H9 (cell line): ENCODE measurements at regions not wholly inside any gene's neighbourhood (a gene's known extent, or its start where the extent isn't known, plus 50 kb on each side); places are given as distances from the start of the nearest gene placed in this dataset.

ENCODE experiments used
- DNase-seq: peaks from one replicate; pipeline ENCODE4 v3.0.0-alpha.2; 2017
- H2AFZ ChIP-seq: one replicate; pipeline ENCODE4 v1.6.1; 2013; ENCODE audit warnings: mild to moderate bottlenecking, low read length, control low read depth, moderate library complexity
- H2AK5ac ChIP-seq: 2 replicates; pipeline ENCODE4 v1.6.1; 2013; ENCODE audit warnings: low read length, control low read depth, mixed read lengths; ENCODE audit not compliant: insufficient read length
- H2BK120ac ChIP-seq: one replicate; pipeline ENCODE4 v1.6.1; 2013; ENCODE audit warnings: low read depth, mild to moderate bottlenecking, low read length, control low read depth, inconsistent platforms; ENCODE audit not compliant: poor library complexity, severe bottlenecking
- H2BK12ac ChIP-seq: 2 replicates; pipeline ENCODE4 v1.6.1; 2013; ENCODE audit warnings: low read length, control low read depth, mixed read lengths, low read depth; ENCODE audit not compliant: insufficient read length
- H2BK15ac ChIP-seq: 2 replicates; pipeline ENCODE4 v1.6.1; 2013; ENCODE audit warnings: low read depth, low read length, control low read depth
- H2BK20ac ChIP-seq: one replicate; pipeline ENCODE4 v1.6.1; 2013; ENCODE audit warnings: low read depth, mild to moderate bottlenecking, low read length, control low read depth, inconsistent platforms; ENCODE audit not compliant: poor library complexity, severe bottlenecking
- H2BK5ac ChIP-seq: 2 replicates; pipeline ENCODE4 v1.6.1; 2013; ENCODE audit warnings: low read length, control low read depth, mixed read lengths; ENCODE audit not compliant: insufficient read length
- H3K14ac ChIP-seq: 2 replicates; pipeline ENCODE4 v1.6.1; 2013; ENCODE audit warnings: low read length, control low read depth; ENCODE audit not compliant: insufficient read depth
- H3K18ac ChIP-seq: 2 replicates; pipeline ENCODE4 v1.6.1; 2013; ENCODE audit warnings: low read depth, mild to moderate bottlenecking, mixed read lengths, low read length, control low read depth; ENCODE audit not compliant: insufficient read length
- H3K23ac ChIP-seq: 2 replicates; pipeline ENCODE4 v1.6.1; 2013; ENCODE audit warnings: low read length, control low read depth, mixed read lengths, low read depth; ENCODE audit not compliant: insufficient read length
- H3K23me2 ChIP-seq: 2 replicates; pipeline ENCODE4 v1.6.1; 2013; ENCODE audit warnings: low read depth, mild to moderate bottlenecking, mixed read lengths, low read length, control low read depth; ENCODE audit not compliant: insufficient read length, poor library complexity, severe bottlenecking
- H3K27ac ChIP-seq: 2 replicates; pipeline ENCODE4 v1.5.1; 2013; ENCODE audit warnings: low read length, control low read depth, mixed read lengths, low read depth; ENCODE audit not compliant: insufficient read length
- H3K27me3 ChIP-seq: 2 replicates; pipeline ENCODE4 v1.6.1; 2013; ENCODE audit warnings: low read length, control low read depth, inconsistent platforms; ENCODE audit not compliant: insufficient read depth
- H3K4ac ChIP-seq: 2 replicates; pipeline ENCODE4 v1.6.1; 2013; ENCODE audit warnings: low read depth, mild to moderate bottlenecking, control low read depth, inconsistent platforms, low read length, moderate library complexity
- H3K4me1 ChIP-seq: 2 replicates; pipeline ENCODE4 v1.6.1; 2013; ENCODE audit warnings: low read length, control low read depth, inconsistent platforms; ENCODE audit not compliant: insufficient read depth
- H3K4me2 ChIP-seq: 2 replicates; pipeline ENCODE4 v1.6.1; 2013; ENCODE audit warnings: low read length, control low read depth, mixed read lengths; ENCODE audit not compliant: insufficient read length, insufficient read depth
- H3K56ac ChIP-seq: 2 replicates; pipeline ENCODE4 v1.6.1; 2013; ENCODE audit warnings: low read depth, mild to moderate bottlenecking, mixed read lengths, low read length, control low read depth; ENCODE audit not compliant: insufficient read length
- H3K79me1 ChIP-seq: 2 replicates; pipeline ENCODE4 v1.6.1; 2013; ENCODE audit warnings: low read depth, mild to moderate bottlenecking, moderate library complexity, low read length, control low read depth, inconsistent platforms; ENCODE audit not compliant: insufficient read depth, poor library complexity, severe bottlenecking
- H3K79me2 ChIP-seq: 2 replicates; pipeline ENCODE4 v1.6.1; 2013; ENCODE audit warnings: low read length, control low read depth, inconsistent platforms; ENCODE audit not compliant: insufficient read depth
- H3K9ac ChIP-seq: 2 replicates; pipeline ENCODE4 v1.6.1; 2013; ENCODE audit warnings: low read length, control low read depth, mixed read lengths; ENCODE audit not compliant: insufficient read length; ENCODE audit errors: extremely low read depth
- H3K9me3 ChIP-seq: one replicate; pipeline ENCODE4 v1.6.1; 2013; ENCODE audit warnings: low read depth, low read length, inconsistent platforms; ENCODE audit not compliant: control insufficient read depth
- H3T11ph ChIP-seq: one replicate; pipeline ENCODE4 v1.6.1; 2013; ENCODE audit warnings: mild to moderate bottlenecking, low read length, control low read depth, inconsistent platforms
- H4K20me1 ChIP-seq: one replicate; pipeline ENCODE4 v1.6.1; 2013; ENCODE audit not compliant: control insufficient read depth, insufficient read length, insufficient read depth
- H4K5ac ChIP-seq: 2 replicates; pipeline ENCODE4 v1.6.1; 2013; ENCODE audit warnings: low read depth, mild to moderate bottlenecking, mixed read lengths, low read length, control low read depth; ENCODE audit not compliant: insufficient read length
- H4K8ac ChIP-seq: replicated peaks from 2 replicates; pipeline ENCODE4 v1.6.1; 2013; ENCODE audit warnings: low read length, control low read depth, mixed read lengths, low read depth; ENCODE audit not compliant: insufficient read length
- H4K91ac ChIP-seq: 2 replicates; pipeline ENCODE4 v1.6.1; 2013; ENCODE audit warnings: low read depth, mild to moderate bottlenecking, moderate library complexity, mixed read lengths, low read length, control low read depth; ENCODE audit not compliant: insufficient read length
- H3K27ac Mint-ChIP-seq, 3 experiments: 2 replicates in 2 of 3; 3 replicates in 1 of 3; pipeline ENCODE4 v1.8.0; 2020 to 2021; ENCODE audit warnings: mixed read lengths in 3 of 3, mild to moderate bottlenecking in 1 of 3, moderate library complexity in 1 of 3
- H3K27me3 Mint-ChIP-seq: 2 replicates; pipeline ENCODE4 v1.8.0; 2021; ENCODE audit warnings: low read depth, mild to moderate bottlenecking, moderate library complexity, mixed read lengths
- H3K36me3 Mint-ChIP-seq, 3 experiments: 2 replicates in 2 of 3; 3 replicates in 1 of 3; pipeline ENCODE4 v1.8.0; 2020 to 2021; ENCODE audit warnings: low read depth in 3 of 3, mixed read lengths in 3 of 3; ENCODE audit not compliant: insufficient read depth in 1 of 3
- H3K4me1 Mint-ChIP-seq, 2 experiments: 2 replicates each; pipeline ENCODE4 v1.8.0; 2020; ENCODE audit warnings: mixed read lengths in 2 of 2
- H3K4me3 Mint-ChIP-seq, 2 experiments: 2 replicates in 1 of 2; 3 replicates in 1 of 2; pipeline ENCODE4 v1.8.0; 2020 to 2021; ENCODE audit warnings: mild to moderate bottlenecking in 2 of 2, mixed read lengths in 2 of 2, moderate library complexity in 1 of 2
- H3K9me3 Mint-ChIP-seq, 2 experiments: 2 replicates in 1 of 2; 3 replicates in 1 of 2; pipeline ENCODE4 v1.8.0; 2020; ENCODE audit warnings: mild to moderate bottlenecking in 2 of 2, mixed read lengths in 2 of 2, moderate library complexity in 1 of 2
- TF ChIP-seq, protein P1 (sequence below): fragments of 200-600 bp; sonication (generic); conservative IDR thresholded peaks from 3 replicates; pipeline ENCODE4 v1.8.0; 2021; ENCODE audit warnings: antibody characterized with exemption, mild to moderate bottlenecking

DNA sequence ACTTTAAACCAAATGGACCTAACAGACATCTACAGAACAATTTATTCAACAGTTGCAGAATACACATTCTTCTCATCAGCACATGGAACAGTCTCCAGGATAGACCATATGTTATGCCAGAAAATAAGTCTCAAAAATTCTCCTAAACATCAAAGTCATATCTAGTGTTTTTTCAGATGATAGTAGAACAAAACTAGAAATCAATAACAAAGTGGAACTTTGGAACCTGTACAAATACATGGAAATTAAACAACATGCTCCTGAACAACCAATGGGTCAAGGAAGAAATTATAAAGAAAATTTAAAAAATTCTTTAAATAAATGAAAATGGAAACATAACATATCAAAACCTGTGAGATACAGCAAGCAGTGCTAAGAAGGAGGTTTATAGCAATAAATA lies 194.1 kb upstream of the SIX2 start:
- Histone ChIP-seq H2BK12ac (no peak overlapping the region), H2AK5ac (no peak overlapping the region), H3K79me1 (no peaks in the 10 kb centered on the region), H3K27ac (no peak overlapping the region), H3K4me2 (no peak overlapping the region), H3K56ac (no peak overlapping the region), H4K5ac (no peak overlapping the region), H3K79me2 (no peaks in the 10 kb centered on the region), H3K4ac (no peak overlapping the region), H3K27me3 (no peaks in the 10 kb centered on the region), H3K4me1 (no peaks in the 10 kb centered on the region), H2BK5ac (no peak overlapping the region), H2BK20ac (no peak overlapping the region), H2AFZ (no peak overlapping the region), H4K20me1 (no peaks in the 10 kb centered on the region), H2BK120ac (no peak overlapping the region), H3K9ac (no peak overlapping the region), H3K18ac (no peak overlapping the region), H4K8ac (no peak overlapping the region), H3K23ac (no peak overlapping the region), H3T11ph (no peak overlapping the region), H3K23me2 (no peaks in the 10 kb centered on the region), H2BK15ac (no peak overlapping the region), H3K9me3 (no peaks in the 10 kb centered on the region), H4K91ac (no peak overlapping the region), H3K14ac (no peak overlapping the region)
- Mint-ChIP-seq H3K36me3 (no peaks in the 10 kb centered on the region), H3K4me1 (no peaks in the 10 kb centered on the region), H3K4me3 (no peak overlapping the region), H3K9me3 (peaks cover 0 to 3% of the 10 kb centered on the region in 2 experiments; a peak in 3 of 5 replicates), H3K27ac (no peak overlapping the region), H3K27me3 (no peaks in the 10 kb centered on the region)
- TF ChIP-seq, protein P1, sequence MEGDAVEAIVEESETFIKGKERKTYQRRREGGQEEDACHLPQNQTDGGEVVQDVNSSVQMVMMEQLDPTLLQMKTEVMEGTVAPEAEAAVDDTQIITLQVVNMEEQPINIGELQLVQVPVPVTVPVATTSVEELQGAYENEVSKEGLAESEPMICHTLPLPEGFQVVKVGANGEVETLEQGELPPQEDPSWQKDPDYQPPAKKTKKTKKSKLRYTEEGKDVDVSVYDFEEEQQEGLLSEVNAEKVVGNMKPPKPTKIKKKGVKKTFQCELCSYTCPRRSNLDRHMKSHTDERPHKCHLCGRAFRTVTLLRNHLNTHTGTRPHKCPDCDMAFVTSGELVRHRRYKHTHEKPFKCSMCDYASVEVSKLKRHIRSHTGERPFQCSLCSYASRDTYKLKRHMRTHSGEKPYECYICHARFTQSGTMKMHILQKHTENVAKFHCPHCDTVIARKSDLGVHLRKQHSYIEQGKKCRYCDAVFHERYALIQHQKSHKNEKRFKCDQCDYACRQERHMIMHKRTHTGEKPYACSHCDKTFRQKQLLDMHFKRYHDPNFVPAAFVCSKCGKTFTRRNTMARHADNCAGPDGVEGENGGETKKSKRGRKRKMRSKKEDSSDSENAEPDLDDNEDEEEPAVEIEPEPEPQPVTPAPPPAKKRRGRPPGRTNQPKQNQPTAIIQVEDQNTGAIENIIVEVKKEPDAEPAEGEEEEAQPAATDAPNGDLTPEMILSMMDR = no peak
- DNase-seq = no peak
